ENCODE measurements at regions not wholly inside any gene's neighbourhood (a gene's known extent, or its start where the extent isn't known, plus 50 kb on each side); places are given as distances from the start of the nearest gene placed in this dataset.
"Not testable (repeated sequence)": the region's sequence is repeated elsewhere in the genome, so short reads cannot be mapped to it uniquely, and the experiment has no call there.

- H3K56ac ChIP-seq (replicated peaks; ENCODE audit: insufficient read length, low read depth, low read length); H3K4me3 ChIP-seq (ENCODE audit: extremely low read depth in 1 of 4, insufficient read depth in 2 of 4, low read depth in 3 of 4, low read length in 4 of 4); H2BK12ac ChIP-seq (ENCODE audit: low read depth, low read length); H3K79me1 ChIP-seq (ENCODE audit: low read depth, low read length); H2AFZ ChIP-seq (ENCODE audit: low read length); DNase-seq (ENCODE audit: low read depth in 1 of 2, low spot score in 2 of 2); H2BK15ac ChIP-seq (ENCODE audit: low read length); H3K9ac ChIP-seq (replicated peaks in 1 of 4; ENCODE audit: extremely low read depth in 1 of 4, low read depth in 3 of 4, low read length in 3 of 4); CTCF ChIA-PET (ENCODE audit: partially characterized antibody); H3K79me2 ChIP-seq (ENCODE audit: control insufficient read depth in 1 of 2, insufficient read depth in 2 of 2, low read length in 2 of 2); H2BK120ac ChIP-seq (replicated peaks; ENCODE audit: low read depth, low read length); H3K23ac ChIP-seq (ENCODE audit: insufficient read length); H3K27me3 ChIP-seq (replicated peaks in 1 of 4; ENCODE audit: control insufficient read depth in 3 of 4, extremely low read depth in 1 of 4, insufficient read depth in 3 of 4, low read length in 3 of 4); H4K8ac ChIP-seq (ENCODE audit: extremely low read depth, insufficient read depth, low read length); FAIRE-seq; H2BK5ac ChIP-seq (ENCODE audit: low read depth, low read length); POLR2A ChIA-PET (ENCODE audit: partially characterized antibody); H2BK20ac ChIP-seq (ENCODE audit: low read length); H4K20me1 ChIP-seq (replicated peaks in 1 of 2; ENCODE audit: control insufficient read depth in 1 of 2, insufficient read depth in 2 of 2, low read length in 2 of 2); H3K4me1 ChIP-seq (replicated peaks in 1 of 4; ENCODE audit: control insufficient read depth in 3 of 4, insufficient read depth in 4 of 4, low read length in 3 of 4); H4K91ac ChIP-seq (replicated peaks; ENCODE audit: insufficient read length, low read length); H3K4ac ChIP-seq (replicated peaks; ENCODE audit: insufficient read length, low read depth, low read length); H3K4me2 ChIP-seq (ENCODE audit: insufficient read depth in 1 of 2, low read depth in 2 of 2, low read length in 2 of 2); H3K36me3 ChIP-seq (ENCODE audit: control insufficient read depth in 2 of 4, insufficient read depth in 4 of 4, low read length in 3 of 4); H3K18ac ChIP-seq (ENCODE audit: extremely low read depth, low read length); H3K23me2 ChIP-seq (ENCODE audit: low read depth, low read length); H3K27ac ChIP-seq (ENCODE audit: low read depth, low read length); H3K14ac ChIP-seq (ENCODE audit: insufficient read length); H4K5ac ChIP-seq (ENCODE audit: insufficient read length, low read depth, low read length); H2AK5ac ChIP-seq (ENCODE audit: low read depth, low read length): not testable (repeated sequence)
- 77% methylated on average over 4 of the region's 4 CpGs; no CpG with 5 or more reads in 1 of the 2 experiments for WGBS, 2 experiments (ENCODE audit: extremely low coverage in 1 of 2, insufficient coverage in 1 of 2, insufficient read length in 1 of 2, insufficient replicate concordance in 2 of 2, low coverage in 1 of 2, low lambda C conversion rate in 2 of 2, missing lambda C conversion rate in 1 of 2)
- H3K9me3 ChIP-seq (ENCODE audit: insufficient read depth in 2 of 2, low read depth in 1 of 2, low read length in 1 of 2) = peaks cover 51 to 82% of the 10 kb centered on the region in 2 experiments
Observed at GRCh38 chr2:95723627-95724210, 131.9 kb downstream of the TRIM43 start.

DNA sequence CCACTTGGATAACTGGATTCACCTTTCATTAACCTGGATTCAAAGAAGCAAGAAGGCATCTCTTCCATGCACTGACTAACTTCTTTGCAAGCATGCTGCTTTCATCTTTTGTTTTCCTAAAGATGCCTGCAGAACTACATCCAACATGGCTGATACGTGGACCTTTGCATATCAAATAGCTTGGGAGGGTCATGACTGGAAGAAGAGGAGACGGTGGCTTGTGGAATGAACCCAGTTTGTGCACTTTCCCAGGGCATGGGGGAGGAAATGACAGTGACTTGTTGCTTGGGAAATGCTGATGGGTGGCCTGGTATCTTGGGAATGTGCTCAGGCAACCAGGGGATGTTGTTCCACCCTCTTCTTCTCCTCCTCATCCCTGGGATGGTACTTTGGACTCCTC, 133.4 kb downstream of the TRIM43 start:
- peaks cover 51 to 85% of the 10 kb centered on the region in 2 experiments for H3K9me3 ChIP-seq (ENCODE audit: insufficient read depth in 2 of 2, low read depth in 1 of 2, low read length in 1 of 2)
- POLR2A ChIA-PET (ENCODE audit: partially characterized antibody); H3K56ac ChIP-seq (replicated peaks; ENCODE audit: insufficient read length, low read depth, low read length); H3K27me3 ChIP-seq (replicated peaks in 1 of 4; ENCODE audit: control insufficient read depth in 3 of 4, extremely low read depth in 1 of 4, insufficient read depth in 3 of 4, low read length in 3 of 4); H3K36me3 ChIP-seq (ENCODE audit: control insufficient read depth in 2 of 4, insufficient read depth in 4 of 4, low read length in 3 of 4); H3K18ac ChIP-seq (ENCODE audit: extremely low read depth, low read length); H2AFZ ChIP-seq (ENCODE audit: low read length); H2BK12ac ChIP-seq (ENCODE audit: low read depth, low read length); H4K20me1 ChIP-seq (replicated peaks in 1 of 2; ENCODE audit: control insufficient read depth in 1 of 2, insufficient read depth in 2 of 2, low read length in 2 of 2); H3K23ac ChIP-seq (ENCODE audit: insufficient read length); H3K4me1 ChIP-seq (replicated peaks in 1 of 4; ENCODE audit: control insufficient read depth in 3 of 4, insufficient read depth in 4 of 4, low read length in 3 of 4); H3K14ac ChIP-seq (ENCODE audit: insufficient read length); H2BK20ac ChIP-seq (ENCODE audit: low read length); H3K27ac ChIP-seq (ENCODE audit: low read depth, low read length); H3K79me2 ChIP-seq (ENCODE audit: control insufficient read depth in 1 of 2, insufficient read depth in 2 of 2, low read length in 2 of 2); FAIRE-seq; H3K9ac ChIP-seq (replicated peaks in 1 of 4; ENCODE audit: extremely low read depth in 1 of 4, low read depth in 3 of 4, low read length in 3 of 4); H2BK120ac ChIP-seq (replicated peaks; ENCODE audit: low read depth, low read length); H2BK5ac ChIP-seq (ENCODE audit: low read depth, low read length); H3K4ac ChIP-seq (replicated peaks; ENCODE audit: insufficient read length, low read depth, low read length); H3K23me2 ChIP-seq (ENCODE audit: low read depth, low read length); H4K5ac ChIP-seq (ENCODE audit: insufficient read length, low read depth, low read length); DNase-seq (ENCODE audit: low read depth in 1 of 2, low spot score in 2 of 2); H4K8ac ChIP-seq (ENCODE audit: extremely low read depth, insufficient read depth, low read length); H2AK5ac ChIP-seq (ENCODE audit: low read depth, low read length); H3K79me1 ChIP-seq (ENCODE audit: low read depth, low read length); H4K91ac ChIP-seq (replicated peaks; ENCODE audit: insufficient read length, low read length); CTCF ChIA-PET (ENCODE audit: partially characterized antibody); H3K4me3 ChIP-seq (ENCODE audit: extremely low read depth in 1 of 4, insufficient read depth in 2 of 4, low read depth in 3 of 4, low read length in 4 of 4); H2BK15ac ChIP-seq (ENCODE audit: low read length); H3K4me2 ChIP-seq (ENCODE audit: insufficient read depth in 1 of 2, low read depth in 2 of 2, low read length in 2 of 2): not testable (repeated sequence)
- 69% methylated on average over 2 of the region's 2 CpGs; no CpG with 5 or more reads in 1 of the 2 experiments for WGBS, 2 experiments (ENCODE audit: extremely low coverage in 1 of 2, insufficient coverage in 1 of 2, insufficient read length in 1 of 2, insufficient replicate concordance in 2 of 2, low coverage in 1 of 2, low lambda C conversion rate in 2 of 2, missing lambda C conversion rate in 1 of 2)

All from H1 (cell line).